ENCODE measurements at regions not wholly inside any gene's neighbourhood (a gene's known extent, or its start where the extent isn't known, plus 50 kb on each side); places are given as distances from the start of the nearest gene placed in this dataset.
A peak's percentile ranks its signal among the peaks of the same experiment; 100 is the strongest.

DNA sequence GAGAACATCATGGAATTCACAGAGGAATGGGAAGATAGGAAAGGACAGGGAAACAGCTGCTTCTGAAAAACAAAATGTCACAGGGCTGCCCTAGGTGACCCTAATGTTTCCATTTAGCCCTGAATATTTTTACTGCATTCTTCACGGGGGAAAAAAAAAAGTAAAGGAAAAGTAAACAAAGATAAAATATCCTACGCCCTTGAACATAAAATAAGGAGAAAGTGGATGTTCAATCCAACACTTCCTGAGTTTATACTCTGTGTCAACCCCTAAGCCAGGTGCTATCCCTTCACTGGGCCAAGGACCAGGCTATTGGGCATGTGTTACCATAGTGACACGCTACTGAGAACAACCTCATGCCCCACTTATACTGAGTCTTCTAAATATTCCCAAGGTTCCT lies 84.7 kb downstream of the FAM76B start:
- no peaks in the 10 kb centered on the region for H3K36me3 Mint-ChIP-seq (ENCODE audit: low read depth)
- H3K4me3 Mint-ChIP-seq: no peak overlapping the region
- H3K27me3 Mint-ChIP-seq (ENCODE audit: insufficient read depth): peaks cover 15% of the 10 kb centered on the region; the same call in 1 of the 2 replicates
- TF ChIP-seq, protein P1, sequence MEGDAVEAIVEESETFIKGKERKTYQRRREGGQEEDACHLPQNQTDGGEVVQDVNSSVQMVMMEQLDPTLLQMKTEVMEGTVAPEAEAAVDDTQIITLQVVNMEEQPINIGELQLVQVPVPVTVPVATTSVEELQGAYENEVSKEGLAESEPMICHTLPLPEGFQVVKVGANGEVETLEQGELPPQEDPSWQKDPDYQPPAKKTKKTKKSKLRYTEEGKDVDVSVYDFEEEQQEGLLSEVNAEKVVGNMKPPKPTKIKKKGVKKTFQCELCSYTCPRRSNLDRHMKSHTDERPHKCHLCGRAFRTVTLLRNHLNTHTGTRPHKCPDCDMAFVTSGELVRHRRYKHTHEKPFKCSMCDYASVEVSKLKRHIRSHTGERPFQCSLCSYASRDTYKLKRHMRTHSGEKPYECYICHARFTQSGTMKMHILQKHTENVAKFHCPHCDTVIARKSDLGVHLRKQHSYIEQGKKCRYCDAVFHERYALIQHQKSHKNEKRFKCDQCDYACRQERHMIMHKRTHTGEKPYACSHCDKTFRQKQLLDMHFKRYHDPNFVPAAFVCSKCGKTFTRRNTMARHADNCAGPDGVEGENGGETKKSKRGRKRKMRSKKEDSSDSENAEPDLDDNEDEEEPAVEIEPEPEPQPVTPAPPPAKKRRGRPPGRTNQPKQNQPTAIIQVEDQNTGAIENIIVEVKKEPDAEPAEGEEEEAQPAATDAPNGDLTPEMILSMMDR (IDR thresholded peaks at IDR 0.05): no peak
- no peak overlapping the region for H3K27ac Mint-ChIP-seq
- peaks cover 17% of the 10 kb centered on the region for H3K4me1 Mint-ChIP-seq (ENCODE audit: low read depth)
- no peaks in the 10 kb centered on the region for H3K9me3 Mint-ChIP-seq
- no peak for DNase-seq

DNA sequence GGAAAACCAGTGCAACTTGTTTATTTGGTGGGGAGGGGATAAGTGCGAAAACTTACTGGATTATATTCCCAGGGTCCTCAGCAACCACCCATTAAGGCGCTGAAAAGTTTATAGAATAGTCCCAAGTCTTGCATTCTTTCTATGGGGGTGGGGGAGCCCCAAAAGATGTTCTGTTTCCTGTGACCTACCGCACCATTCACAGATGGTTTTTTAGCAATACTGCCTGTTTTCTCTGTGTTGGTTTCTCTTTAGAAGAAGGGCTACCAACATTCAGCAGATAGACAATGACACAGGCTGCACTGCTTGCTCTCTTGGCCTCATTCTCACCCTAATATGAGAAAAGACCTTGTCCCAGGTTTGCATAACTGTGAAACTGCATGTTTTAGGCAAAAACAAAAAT lies 86.5 kb downstream of the FAM76B start:
- Mint-ChIP-seq H3K36me3 (ENCODE audit: low read depth) (no peaks in the 10 kb centered on the region), H3K4me3 (no peak overlapping the region), H3K27me3 (ENCODE audit: insufficient read depth) (peaks cover 16% of the 10 kb centered on the region; the same call in 1 of the 2 replicates), H3K27ac (no peak overlapping the region), H3K9me3 (no peaks in the 10 kb centered on the region), H3K4me1 (ENCODE audit: low read depth) (peaks cover 18% of the 10 kb centered on the region)
- TF ChIP-seq, protein P1 (IDR thresholded peaks at IDR 0.05): no peak
- no peak for DNase-seq

DNA sequence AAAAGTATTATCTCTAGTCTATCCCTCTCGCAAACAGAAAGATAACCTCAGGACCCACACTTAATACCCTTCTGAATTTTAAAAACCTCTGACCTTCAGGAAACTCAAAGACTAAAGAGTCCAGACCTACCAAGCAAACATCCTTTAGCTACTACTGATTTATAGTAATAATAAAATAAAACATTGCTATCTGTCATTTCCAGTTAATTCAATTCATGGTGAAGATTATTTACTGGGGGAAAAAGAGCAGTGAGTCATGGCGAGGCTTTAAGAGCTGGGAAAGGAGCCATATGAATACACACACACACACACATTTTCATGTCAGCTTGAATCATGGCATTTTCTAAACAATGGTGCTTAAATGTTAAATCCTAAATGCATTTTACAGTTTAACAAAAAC lies 87.1 kb downstream of the FAM76B start:
- Mint-ChIP-seq H3K36me3 (ENCODE audit: low read depth) (no peaks in the 10 kb centered on the region), H3K27me3 (ENCODE audit: insufficient read depth) (peaks cover 16% of the 10 kb centered on the region; the same call in 1 of the 2 replicates), H3K27ac (no peak overlapping the region), H3K4me3 (no peak overlapping the region), H3K9me3 (no peaks in the 10 kb centered on the region), H3K4me1 (ENCODE audit: low read depth) (peaks cover 18% of the 10 kb centered on the region)
- TF ChIP-seq, protein P1 (IDR thresholded peaks at IDR 0.05): no peak
- peak; percentile 72 for DNase-seq

DNA sequence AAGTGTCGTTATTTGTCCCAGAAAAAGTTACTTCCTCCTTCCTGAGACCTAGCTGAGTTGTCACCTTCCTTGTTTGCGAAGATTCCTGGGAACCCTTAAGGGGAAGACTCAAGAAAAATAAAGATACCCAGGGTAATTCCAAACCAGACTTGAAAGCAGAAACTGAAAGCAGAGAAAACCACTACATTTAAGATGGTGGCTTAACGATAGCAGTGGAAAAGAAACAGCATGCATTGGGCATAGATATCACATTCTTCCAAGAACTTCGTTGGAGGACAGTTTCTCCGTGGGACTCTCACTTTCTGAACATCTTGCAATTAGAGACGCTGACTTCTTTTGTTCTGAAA lies 89.1 kb downstream of the FAM76B start:
- H3K27ac Mint-ChIP-seq: no peak overlapping the region
- no peaks in the 10 kb centered on the region for H3K36me3 Mint-ChIP-seq (ENCODE audit: low read depth)
- H3K4me3 Mint-ChIP-seq: no peak overlapping the region; the same call in 1 of the 2 replicates
- TF ChIP-seq, protein P1 (IDR thresholded peaks at IDR 0.05): no peak
- no peaks in the 10 kb centered on the region for H3K9me3 Mint-ChIP-seq
- DNase-seq: no peak
- peaks cover 18% of the 10 kb centered on the region for H3K4me1 Mint-ChIP-seq (ENCODE audit: low read depth)
- peaks cover 12% of the 10 kb centered on the region; the same call in 1 of the 2 replicates for H3K27me3 Mint-ChIP-seq (ENCODE audit: insufficient read depth)

DNA sequence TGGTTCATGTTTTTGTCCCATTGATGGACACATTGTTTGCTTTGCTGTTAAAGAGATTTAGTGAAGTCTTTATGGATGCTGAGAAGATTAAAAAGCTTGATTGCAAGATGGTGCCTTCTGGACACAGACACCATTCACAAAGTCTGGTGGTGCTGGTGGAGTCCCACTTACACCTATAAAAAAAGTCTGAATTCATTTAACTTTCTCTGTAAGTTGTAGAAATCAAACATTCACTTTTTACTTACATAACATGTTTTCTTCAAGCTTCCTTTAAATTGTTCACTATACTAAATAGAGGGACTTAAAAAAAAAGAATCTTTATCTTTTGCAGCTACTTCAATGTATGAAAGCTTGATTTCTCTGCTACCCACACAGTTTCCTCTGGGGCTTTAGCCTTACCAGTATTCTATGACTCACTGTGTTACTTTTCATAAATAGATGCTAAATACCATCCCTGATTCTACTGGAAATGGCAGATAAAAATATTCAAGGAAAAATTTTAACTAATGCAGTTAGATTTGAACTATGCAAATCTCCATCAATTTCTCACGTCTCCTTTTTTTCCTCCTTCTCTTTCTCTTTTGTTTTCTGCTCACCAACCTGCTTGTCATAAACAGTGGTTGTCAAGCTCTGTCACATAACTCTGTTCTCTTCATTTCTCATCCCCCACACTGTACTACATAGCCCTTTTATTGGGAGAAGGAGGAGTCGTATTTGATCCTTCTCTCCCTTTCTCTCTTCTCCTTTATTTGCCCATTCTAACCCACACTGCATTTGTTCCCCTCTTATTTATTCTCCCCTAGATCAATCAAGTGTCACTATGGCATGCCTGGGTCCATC lies 89.7 kb downstream of the FAM76B start:
- peaks cover 12% of the 10 kb centered on the region; the same call in 1 of the 2 replicates for H3K27me3 Mint-ChIP-seq (ENCODE audit: insufficient read depth)
- no peaks in the 10 kb centered on the region for H3K9me3 Mint-ChIP-seq
- no peak overlapping the region; the same call in 1 of the 2 replicates for H3K4me3 Mint-ChIP-seq
- no peak for DNase-seq
- H3K4me1 Mint-ChIP-seq (ENCODE audit: low read depth): peaks cover 18% of the 10 kb centered on the region
- H3K27ac Mint-ChIP-seq: no peak overlapping the region
- H3K36me3 Mint-ChIP-seq (ENCODE audit: low read depth): no peaks in the 10 kb centered on the region
- TF ChIP-seq, protein P1 (IDR thresholded peaks at IDR 0.05): no peak

Measured in HFFc6 (cell line).